ENCODE measurements at regions not wholly inside any gene's neighbourhood (a gene's known extent, or its start where the extent isn't known, plus 50 kb on each side); places are given as distances from the start of the nearest gene placed in this dataset.
"Not testable (repeated sequence)": the region's sequence is repeated elsewhere in the genome, so short reads cannot be mapped to it uniquely, and the experiment has no call there.

- Histone ChIP-seq H3K4me3 (ENCODE audit: insufficient read depth, low read depth, low read length) (no peak overlapping the region), H3K9me3 (ENCODE audit: control insufficient read depth, low read length) (no peaks in the 10 kb centered on the region), H3K36me3 (ENCODE audit: control insufficient read depth, insufficient read depth, low read length) (no peaks in the 10 kb centered on the region), H3K27ac (ENCODE audit: insufficient read depth, low read depth, low read length, poor library complexity, severe bottlenecking) (no peak overlapping the region), H3K27me3 (ENCODE audit: control insufficient read depth, insufficient read depth, low read length, poor library complexity, severe bottlenecking) (no peaks in the 10 kb centered on the region), H3K4me1 (ENCODE audit: control insufficient read depth, insufficient read depth, low read length) (no peaks in the 10 kb centered on the region)
- WGBS, 2 experiments: 91 to 100% methylated on average over 2 of the region's 2 CpGs
Observed at GRCh38 chrX:114272096-114272686, 311.7 kb upstream of the HTR2C start.

GRCh38 chrX:114270371-114270770, 313.5 kb upstream of the HTR2C start:
- 94 to 97% methylated on average over 21 of the region's 21 CpGs for WGBS, 2 experiments
- not testable (repeated sequence) for H3K4me3 ChIP-seq (ENCODE audit: insufficient read depth, low read depth, low read length); H3K4me1 ChIP-seq (ENCODE audit: control insufficient read depth, insufficient read depth, low read length); H3K27ac ChIP-seq (ENCODE audit: insufficient read depth, low read depth, low read length, poor library complexity, severe bottlenecking); H3K9me3 ChIP-seq (ENCODE audit: control insufficient read depth, low read length); H3K27me3 ChIP-seq (ENCODE audit: control insufficient read depth, insufficient read depth, low read length, poor library complexity, severe bottlenecking); H3K36me3 ChIP-seq (ENCODE audit: control insufficient read depth, insufficient read depth, low read length)

- 92 to 100% methylated on average over 2 to 3 of the region's 3 CpGs for WGBS, 2 experiments
Observed at GRCh38 chrX:114268643-114269042, 315.2 kb upstream of the HTR2C start.

DNA sequence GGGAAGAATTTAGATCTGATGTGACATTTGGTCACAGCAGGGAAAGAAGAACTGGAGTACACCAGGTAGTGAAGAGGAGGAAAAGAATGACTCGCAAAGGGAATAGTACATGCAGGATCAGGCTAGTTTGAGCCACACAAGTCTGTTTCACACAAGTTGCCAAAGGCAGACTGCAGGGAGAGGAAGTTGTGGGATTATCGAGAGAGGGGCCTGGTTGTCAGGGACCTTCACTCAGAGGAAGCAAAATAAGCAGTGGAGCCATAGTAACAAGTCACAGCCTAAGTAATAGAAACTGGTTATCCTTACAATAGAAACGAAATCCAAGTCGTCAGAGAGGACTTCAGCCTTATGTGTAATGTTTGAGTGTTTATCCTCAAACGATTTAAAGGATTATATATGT, 316.7 kb upstream of the HTR2C start:
- Histone ChIP-seq H3K4me1 (ENCODE audit: control insufficient read depth, insufficient read depth, low read length) (no peaks in the 10 kb centered on the region), H3K27me3 (ENCODE audit: control insufficient read depth, insufficient read depth, low read length, poor library complexity, severe bottlenecking) (no peaks in the 10 kb centered on the region), H3K27ac (ENCODE audit: insufficient read depth, low read depth, low read length, poor library complexity, severe bottlenecking) (no peak overlapping the region), H3K9me3 (ENCODE audit: control insufficient read depth, low read length) (no peaks in the 10 kb centered on the region), H3K36me3 (ENCODE audit: control insufficient read depth, insufficient read depth, low read length) (no peaks in the 10 kb centered on the region), H3K4me3 (ENCODE audit: insufficient read depth, low read depth, low read length) (no peak overlapping the region)
- WGBS, 2 experiments: 90 to 94% methylated on average over 2 to 5 of the region's 5 CpGs

More at GRCh38 chrX:114268643-114269042, 315.2 kb upstream of the HTR2C start:
- no peak overlapping the region for H3K27ac ChIP-seq (ENCODE audit: insufficient read depth, low read depth, low read length, poor library complexity, severe bottlenecking)
- no peaks in the 10 kb centered on the region for H3K4me1 ChIP-seq (ENCODE audit: control insufficient read depth, insufficient read depth, low read length)
- H3K4me3 ChIP-seq (ENCODE audit: insufficient read depth, low read depth, low read length): no peak overlapping the region
- H3K36me3 ChIP-seq (ENCODE audit: control insufficient read depth, insufficient read depth, low read length): no peaks in the 10 kb centered on the region
- H3K27me3 ChIP-seq (ENCODE audit: control insufficient read depth, insufficient read depth, low read length, poor library complexity, severe bottlenecking): no peaks in the 10 kb centered on the region
- H3K9me3 ChIP-seq (ENCODE audit: control insufficient read depth, low read length): no peaks in the 10 kb centered on the region

DNA sequence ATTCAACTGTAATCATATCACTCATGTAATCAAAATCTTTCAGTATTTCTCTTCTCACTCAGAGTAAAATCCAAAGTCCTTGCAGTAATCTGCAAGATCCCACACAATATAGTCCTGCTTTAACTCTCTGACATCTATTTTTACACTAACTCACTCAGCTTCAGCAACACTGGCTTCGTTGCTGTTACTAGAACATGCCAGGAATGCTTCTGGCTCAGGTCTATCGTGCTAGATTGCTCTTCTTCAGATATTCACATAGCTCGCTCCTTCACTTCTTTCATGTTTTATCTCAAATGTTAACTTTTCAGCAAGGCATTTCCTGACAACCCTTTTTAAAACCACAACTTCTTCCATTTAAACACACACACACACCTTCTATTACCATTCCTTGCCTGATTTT, 331.7 kb upstream of the HTR2C start:
- H3K27me3 ChIP-seq (ENCODE audit: control insufficient read depth, insufficient read depth, low read length, poor library complexity, severe bottlenecking): no peaks in the 10 kb centered on the region
- WGBS, 2 experiments: 93 to 96% methylated on average over 3 of the region's 3 CpGs
- H3K4me1 ChIP-seq (ENCODE audit: control insufficient read depth, insufficient read depth, low read length): no peaks in the 10 kb centered on the region
- H3K9me3 ChIP-seq (ENCODE audit: control insufficient read depth, low read length): no peaks in the 10 kb centered on the region
- H3K27ac ChIP-seq (ENCODE audit: insufficient read depth, low read depth, low read length, poor library complexity, severe bottlenecking): no peak overlapping the region
- H3K36me3 ChIP-seq (ENCODE audit: control insufficient read depth, insufficient read depth, low read length): no peaks in the 10 kb centered on the region
- H3K4me3 ChIP-seq (ENCODE audit: insufficient read depth, low read depth, low read length): no peak overlapping the region

GRCh38 chrX:114251575-114251974, 332.3 kb upstream of the HTR2C start:
- no peaks in the 10 kb centered on the region for H3K27me3 ChIP-seq (ENCODE audit: control insufficient read depth, insufficient read depth, low read length, poor library complexity, severe bottlenecking)

DNA sequence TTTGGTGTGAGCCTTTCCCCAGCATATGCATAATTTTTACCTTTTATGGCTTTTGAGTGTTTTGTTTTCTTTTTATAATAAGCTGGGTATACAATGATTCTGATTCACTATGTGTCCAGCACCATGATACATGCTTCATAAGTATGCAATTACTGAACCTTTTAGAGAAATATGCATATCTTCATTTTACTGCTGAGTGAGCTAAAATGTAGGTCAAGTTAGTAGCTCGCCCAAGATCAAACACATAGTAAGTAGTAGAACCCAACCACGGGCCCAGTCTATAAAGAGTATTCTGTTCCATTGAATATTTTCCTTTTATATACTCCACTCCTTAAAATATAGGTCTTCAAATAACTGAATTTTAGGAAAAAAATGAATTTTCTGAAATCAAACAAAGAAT, 362.4 kb upstream of the HTR2C start:
- Histone ChIP-seq H3K9me3 (ENCODE audit: control insufficient read depth, low read length) (no peaks in the 10 kb centered on the region), H3K27ac (ENCODE audit: insufficient read depth, low read depth, low read length, poor library complexity, severe bottlenecking) (no peak overlapping the region), H3K4me3 (ENCODE audit: insufficient read depth, low read depth, low read length) (no peak overlapping the region), H3K27me3 (ENCODE audit: control insufficient read depth, insufficient read depth, low read length, poor library complexity, severe bottlenecking) (no peaks in the 10 kb centered on the region), H3K4me1 (ENCODE audit: control insufficient read depth, insufficient read depth, low read length) (no peaks in the 10 kb centered on the region), H3K36me3 (ENCODE audit: control insufficient read depth, insufficient read depth, low read length) (no peaks in the 10 kb centered on the region)
- WGBS, 2 experiments: no CpG with 5 or more reads among the region's 2 CpGs

More at GRCh38 chrX:114251575-114251974, 332.3 kb upstream of the HTR2C start:
- Histone ChIP-seq H3K27ac (ENCODE audit: insufficient read depth, low read depth, low read length, poor library complexity, severe bottlenecking) (no peak overlapping the region), H3K4me1 (ENCODE audit: control insufficient read depth, insufficient read depth, low read length) (no peaks in the 10 kb centered on the region), H3K9me3 (ENCODE audit: control insufficient read depth, low read length) (no peaks in the 10 kb centered on the region), H3K36me3 (ENCODE audit: control insufficient read depth, insufficient read depth, low read length) (no peaks in the 10 kb centered on the region), H3K4me3 (ENCODE audit: insufficient read depth, low read depth, low read length) (no peak overlapping the region)
- WGBS, 2 experiments: 71 to 85% methylated on average over 1 of the region's 1 CpG

- Histone ChIP-seq H3K4me3 (ENCODE audit: insufficient read depth, low read depth, low read length) (no peak overlapping the region), H3K27ac (ENCODE audit: insufficient read depth, low read depth, low read length, poor library complexity, severe bottlenecking) (no peak overlapping the region), H3K27me3 (ENCODE audit: control insufficient read depth, insufficient read depth, low read length, poor library complexity, severe bottlenecking) (no peaks in the 10 kb centered on the region), H3K36me3 (ENCODE audit: control insufficient read depth, insufficient read depth, low read length) (no peaks in the 10 kb centered on the region), H3K4me1 (ENCODE audit: control insufficient read depth, insufficient read depth, low read length) (no peaks in the 10 kb centered on the region), H3K9me3 (ENCODE audit: control insufficient read depth, low read length) (no peaks in the 10 kb centered on the region)
- 91 to 100% methylated on average over 2 of the region's 3 CpGs for WGBS, 2 experiments
Observed at GRCh38 chrX:114210879-114211278, 373.0 kb upstream of the HTR2C start.

GRCh38 chrX:114201622-114202021, 382.3 kb upstream of the HTR2C start:
- WGBS, 2 experiments: 99 to 100% methylated on average over 3 of the region's 4 CpGs
- no peaks in the 10 kb centered on the region for H3K4me1 ChIP-seq (ENCODE audit: control insufficient read depth, insufficient read depth, low read length)
- no peak overlapping the region for H3K4me3 ChIP-seq (ENCODE audit: insufficient read depth, low read depth, low read length)

DNA sequence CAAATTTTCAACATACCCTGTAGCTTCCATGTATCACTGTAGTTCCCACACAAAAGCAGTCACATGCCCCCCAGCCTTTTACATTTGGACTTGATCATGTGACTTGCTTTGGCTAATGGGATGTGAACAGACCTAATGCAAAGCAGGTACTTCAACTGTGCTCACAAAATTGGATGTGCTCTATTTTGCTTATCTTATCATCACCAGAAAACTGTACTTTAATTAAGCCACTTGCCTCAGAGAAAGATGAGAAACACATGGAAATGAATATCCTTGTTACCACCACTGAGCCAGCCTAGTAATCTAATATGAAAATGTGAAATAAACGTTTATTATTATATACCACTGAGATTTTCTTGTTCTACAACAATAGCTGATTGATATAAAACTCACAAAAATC, 402.7 kb upstream of the HTR2C start:
- no peak overlapping the region for H3K27ac ChIP-seq (ENCODE audit: insufficient read depth, low read depth, low read length, poor library complexity, severe bottlenecking)
- no peaks in the 10 kb centered on the region for H3K9me3 ChIP-seq (ENCODE audit: control insufficient read depth, low read length)
- no peaks in the 10 kb centered on the region for H3K4me1 ChIP-seq (ENCODE audit: control insufficient read depth, insufficient read depth, low read length)
- no peaks in the 10 kb centered on the region for H3K36me3 ChIP-seq (ENCODE audit: control insufficient read depth, insufficient read depth, low read length)
- H3K4me3 ChIP-seq (ENCODE audit: insufficient read depth, low read depth, low read length): no peak overlapping the region
- H3K27me3 ChIP-seq (ENCODE audit: control insufficient read depth, insufficient read depth, low read length, poor library complexity, severe bottlenecking): no peaks in the 10 kb centered on the region
- WGBS, 2 experiments: no CpG with 5 or more reads among the region's 1 CpG

More at GRCh38 chrX:114201622-114202021, 382.3 kb upstream of the HTR2C start:
- H3K9me3 ChIP-seq (ENCODE audit: control insufficient read depth, low read length): no peaks in the 10 kb centered on the region
- H3K36me3 ChIP-seq (ENCODE audit: control insufficient read depth, insufficient read depth, low read length): no peaks in the 10 kb centered on the region
- no peak overlapping the region for H3K27ac ChIP-seq (ENCODE audit: insufficient read depth, low read depth, low read length, poor library complexity, severe bottlenecking)
- H3K27me3 ChIP-seq (ENCODE audit: control insufficient read depth, insufficient read depth, low read length, poor library complexity, severe bottlenecking): no peaks in the 10 kb centered on the region

- Histone ChIP-seq H3K27ac (ENCODE audit: insufficient read depth, low read depth, low read length, poor library complexity, severe bottlenecking) (no peak overlapping the region), H3K9me3 (ENCODE audit: control insufficient read depth, low read length) (no peaks in the 10 kb centered on the region), H3K36me3 (ENCODE audit: control insufficient read depth, insufficient read depth, low read length) (no peaks in the 10 kb centered on the region), H3K27me3 (ENCODE audit: control insufficient read depth, insufficient read depth, low read length, poor library complexity, severe bottlenecking) (no peaks in the 10 kb centered on the region), H3K4me3 (ENCODE audit: insufficient read depth, low read depth, low read length) (no peak overlapping the region), H3K4me1 (ENCODE audit: control insufficient read depth, insufficient read depth, low read length) (no peaks in the 10 kb centered on the region)
- 25 to 40% methylated on average over 2 of the region's 2 CpGs for WGBS, 2 experiments
Observed at GRCh38 chrX:114178126-114178525, 405.8 kb upstream of the HTR2C start.

Data from ectodermal cell (in vitro differentiated cells).